H9 (cell line): ENCODE measurements at regions not wholly inside any gene's neighbourhood (a gene's known extent, or its start where the extent isn't known, plus 50 kb on each side); places are given as distances from the start of the nearest gene placed in this dataset.

Experiments
- DNase-seq: peaks from one replicate; pipeline ENCODE4 v3.0.0-alpha.2; 2017
- H2AFZ ChIP-seq: one replicate; pipeline ENCODE4 v1.6.1; 2013; ENCODE audit warnings: mild to moderate bottlenecking, low read length, control low read depth, moderate library complexity
- H2AK5ac ChIP-seq: 2 replicates; pipeline ENCODE4 v1.6.1; 2013; ENCODE audit warnings: low read length, control low read depth, mixed read lengths; ENCODE audit not compliant: insufficient read length
- H2BK120ac ChIP-seq: one replicate; pipeline ENCODE4 v1.6.1; 2013; ENCODE audit warnings: low read depth, mild to moderate bottlenecking, low read length, control low read depth, inconsistent platforms; ENCODE audit not compliant: poor library complexity, severe bottlenecking
- H2BK12ac ChIP-seq: 2 replicates; pipeline ENCODE4 v1.6.1; 2013; ENCODE audit warnings: low read length, control low read depth, mixed read lengths, low read depth; ENCODE audit not compliant: insufficient read length
- H2BK15ac ChIP-seq: 2 replicates; pipeline ENCODE4 v1.6.1; 2013; ENCODE audit warnings: low read depth, low read length, control low read depth
- H2BK20ac ChIP-seq: one replicate; pipeline ENCODE4 v1.6.1; 2013; ENCODE audit warnings: low read depth, mild to moderate bottlenecking, low read length, control low read depth, inconsistent platforms; ENCODE audit not compliant: poor library complexity, severe bottlenecking
- H2BK5ac ChIP-seq: 2 replicates; pipeline ENCODE4 v1.6.1; 2013; ENCODE audit warnings: low read length, control low read depth, mixed read lengths; ENCODE audit not compliant: insufficient read length
- H3K14ac ChIP-seq: 2 replicates; pipeline ENCODE4 v1.6.1; 2013; ENCODE audit warnings: low read length, control low read depth; ENCODE audit not compliant: insufficient read depth
- H3K18ac ChIP-seq: 2 replicates; pipeline ENCODE4 v1.6.1; 2013; ENCODE audit warnings: low read depth, mild to moderate bottlenecking, mixed read lengths, low read length, control low read depth; ENCODE audit not compliant: insufficient read length
- H3K23ac ChIP-seq: 2 replicates; pipeline ENCODE4 v1.6.1; 2013; ENCODE audit warnings: low read length, control low read depth, mixed read lengths, low read depth; ENCODE audit not compliant: insufficient read length
- H3K23me2 ChIP-seq: 2 replicates; pipeline ENCODE4 v1.6.1; 2013; ENCODE audit warnings: low read depth, mild to moderate bottlenecking, mixed read lengths, low read length, control low read depth; ENCODE audit not compliant: insufficient read length, poor library complexity, severe bottlenecking
- H3K27ac ChIP-seq: 2 replicates; pipeline ENCODE4 v1.5.1; 2013; ENCODE audit warnings: low read length, control low read depth, mixed read lengths, low read depth; ENCODE audit not compliant: insufficient read length
- H3K27me3 ChIP-seq: 2 replicates; pipeline ENCODE4 v1.6.1; 2013; ENCODE audit warnings: low read length, control low read depth, inconsistent platforms; ENCODE audit not compliant: insufficient read depth
- H3K4ac ChIP-seq: 2 replicates; pipeline ENCODE4 v1.6.1; 2013; ENCODE audit warnings: low read depth, mild to moderate bottlenecking, control low read depth, inconsistent platforms, low read length, moderate library complexity
- H3K4me1 ChIP-seq: 2 replicates; pipeline ENCODE4 v1.6.1; 2013; ENCODE audit warnings: low read length, control low read depth, inconsistent platforms; ENCODE audit not compliant: insufficient read depth
- H3K4me2 ChIP-seq: 2 replicates; pipeline ENCODE4 v1.6.1; 2013; ENCODE audit warnings: low read length, control low read depth, mixed read lengths; ENCODE audit not compliant: insufficient read length, insufficient read depth
- H3K56ac ChIP-seq: 2 replicates; pipeline ENCODE4 v1.6.1; 2013; ENCODE audit warnings: low read depth, mild to moderate bottlenecking, mixed read lengths, low read length, control low read depth; ENCODE audit not compliant: insufficient read length
- H3K79me1 ChIP-seq: 2 replicates; pipeline ENCODE4 v1.6.1; 2013; ENCODE audit warnings: low read depth, mild to moderate bottlenecking, moderate library complexity, low read length, control low read depth, inconsistent platforms; ENCODE audit not compliant: insufficient read depth, poor library complexity, severe bottlenecking
- H3K79me2 ChIP-seq: 2 replicates; pipeline ENCODE4 v1.6.1; 2013; ENCODE audit warnings: low read length, control low read depth, inconsistent platforms; ENCODE audit not compliant: insufficient read depth
- H3K9ac ChIP-seq: 2 replicates; pipeline ENCODE4 v1.6.1; 2013; ENCODE audit warnings: low read length, control low read depth, mixed read lengths; ENCODE audit not compliant: insufficient read length; ENCODE audit errors: extremely low read depth
- H3K9me3 ChIP-seq: one replicate; pipeline ENCODE4 v1.6.1; 2013; ENCODE audit warnings: low read depth, low read length, inconsistent platforms; ENCODE audit not compliant: control insufficient read depth
- H3T11ph ChIP-seq: one replicate; pipeline ENCODE4 v1.6.1; 2013; ENCODE audit warnings: mild to moderate bottlenecking, low read length, control low read depth, inconsistent platforms
- H4K20me1 ChIP-seq: one replicate; pipeline ENCODE4 v1.6.1; 2013; ENCODE audit not compliant: control insufficient read depth, insufficient read length, insufficient read depth
- H4K5ac ChIP-seq: 2 replicates; pipeline ENCODE4 v1.6.1; 2013; ENCODE audit warnings: low read depth, mild to moderate bottlenecking, mixed read lengths, low read length, control low read depth; ENCODE audit not compliant: insufficient read length
- H4K8ac ChIP-seq: replicated peaks from 2 replicates; pipeline ENCODE4 v1.6.1; 2013; ENCODE audit warnings: low read length, control low read depth, mixed read lengths, low read depth; ENCODE audit not compliant: insufficient read length
- H4K91ac ChIP-seq: 2 replicates; pipeline ENCODE4 v1.6.1; 2013; ENCODE audit warnings: low read depth, mild to moderate bottlenecking, moderate library complexity, mixed read lengths, low read length, control low read depth; ENCODE audit not compliant: insufficient read length
- H3K27ac Mint-ChIP-seq, 3 experiments: 2 replicates in 2 of 3; 3 replicates in 1 of 3; pipeline ENCODE4 v1.8.0; 2020 to 2021; ENCODE audit warnings: mixed read lengths in 3 of 3, mild to moderate bottlenecking in 1 of 3, moderate library complexity in 1 of 3
- H3K27me3 Mint-ChIP-seq: 2 replicates; pipeline ENCODE4 v1.8.0; 2021; ENCODE audit warnings: low read depth, mild to moderate bottlenecking, moderate library complexity, mixed read lengths
- H3K36me3 Mint-ChIP-seq, 3 experiments: 2 replicates in 2 of 3; 3 replicates in 1 of 3; pipeline ENCODE4 v1.8.0; 2020 to 2021; ENCODE audit warnings: low read depth in 3 of 3, mixed read lengths in 3 of 3; ENCODE audit not compliant: insufficient read depth in 1 of 3
- H3K4me1 Mint-ChIP-seq, 2 experiments: 2 replicates each; pipeline ENCODE4 v1.8.0; 2020; ENCODE audit warnings: mixed read lengths in 2 of 2
- H3K4me3 Mint-ChIP-seq, 2 experiments: 2 replicates in 1 of 2; 3 replicates in 1 of 2; pipeline ENCODE4 v1.8.0; 2020 to 2021; ENCODE audit warnings: mild to moderate bottlenecking in 2 of 2, mixed read lengths in 2 of 2, moderate library complexity in 1 of 2
- H3K9me3 Mint-ChIP-seq, 2 experiments: 2 replicates in 1 of 2; 3 replicates in 1 of 2; pipeline ENCODE4 v1.8.0; 2020; ENCODE audit warnings: mild to moderate bottlenecking in 2 of 2, mixed read lengths in 2 of 2, moderate library complexity in 1 of 2
- WGBS: extraction: QIAGEN DNeasy Blood & Tissue Kit; methylation state at CpG from one replicate; pipeline ENCODE4 v1.1.7; 2013; ENCODE audit warnings: missing lambda C conversion rate, low lambda C conversion rate, mixed read lengths; ENCODE audit not compliant: insufficient read length; ENCODE audit errors: extremely low coverage; 5-methylcytosine and 5-hydroxymethylcytosine counted together
- TF ChIP-seq, protein P1 (sequence below): fragments of 200-600 bp; sonication (generic); conservative IDR thresholded peaks from 3 replicates; pipeline ENCODE4 v1.8.0; 2021; ENCODE audit warnings: antibody characterized with exemption, mild to moderate bottlenecking

DNA sequence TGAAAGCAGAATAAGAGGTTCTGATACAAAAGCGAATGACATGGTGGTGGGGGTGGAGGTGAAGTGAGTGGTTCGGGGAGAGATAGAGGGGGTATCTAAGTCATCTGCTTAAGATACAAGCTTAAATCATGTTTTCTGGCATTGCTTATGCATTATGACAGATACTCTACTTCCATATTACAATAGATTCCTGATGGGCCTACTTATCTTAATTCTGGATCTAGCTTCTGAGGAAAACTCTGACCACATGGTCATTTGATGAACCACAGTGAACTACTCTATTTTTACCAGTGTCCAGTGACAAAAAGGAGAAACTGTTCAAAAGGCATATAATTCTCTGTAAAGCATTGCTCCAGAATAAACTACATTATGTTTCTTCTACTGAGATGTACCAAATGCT lies 673.7 kb upstream of the CCDC54 start:
- H3K4me1 Mint-ChIP-seq: peaks cover 10 to 11% of the 10 kb centered on the region in 2 experiments

More for the DNA sequence above, 673.7 kb upstream of the CCDC54 start:
- Histone ChIP-seq H4K91ac (no peak overlapping the region), H3K27me3 (no peaks in the 10 kb centered on the region), H2BK12ac (no peak overlapping the region), H2BK15ac (no peak overlapping the region), H2BK20ac (no peak overlapping the region), H3K56ac (no peak overlapping the region), H2BK120ac (no peak overlapping the region), H3K18ac (no peak overlapping the region), H4K8ac (no peak overlapping the region), H3K23me2 (no peaks in the 10 kb centered on the region), H3K27ac (no peak overlapping the region), H3K9ac (no peak overlapping the region), H3T11ph (no peak overlapping the region), H2AFZ (no peak overlapping the region), H3K23ac (no peak overlapping the region), H3K79me2 (0 out of 2 replicates have a peak, but pooled peaks cover 1% of the 10 kb centered on the region), H4K20me1 (no peaks in the 10 kb centered on the region), H2BK5ac (no peak overlapping the region), H3K79me1 (no peaks in the 10 kb centered on the region), H3K14ac (no peak overlapping the region), H3K4me2 (no peak overlapping the region), H2AK5ac (no peak overlapping the region), H3K9me3 (no peaks in the 10 kb centered on the region), H3K4me1 (0 out of 2 replicates have a peak, but pooled peaks cover 5% of the 10 kb centered on the region), H4K5ac (no peak overlapping the region), H3K4ac (no peak overlapping the region)
- H3K4me3 Mint-ChIP-seq: no peak overlapping the region
- no peaks in the 10 kb centered on the region for H3K9me3 Mint-ChIP-seq
- H3K27me3 Mint-ChIP-seq: no peaks in the 10 kb centered on the region
- H3K36me3 Mint-ChIP-seq: peaks cover 0 to 1% (median 0%) of the 10 kb centered on the region in 3 experiments; a peak in 1 of 7 replicates
- no peak for DNase-seq
- no CpG with 5 or more reads among the region's 2 CpGs for WGBS
- TF ChIP-seq, protein P1, sequence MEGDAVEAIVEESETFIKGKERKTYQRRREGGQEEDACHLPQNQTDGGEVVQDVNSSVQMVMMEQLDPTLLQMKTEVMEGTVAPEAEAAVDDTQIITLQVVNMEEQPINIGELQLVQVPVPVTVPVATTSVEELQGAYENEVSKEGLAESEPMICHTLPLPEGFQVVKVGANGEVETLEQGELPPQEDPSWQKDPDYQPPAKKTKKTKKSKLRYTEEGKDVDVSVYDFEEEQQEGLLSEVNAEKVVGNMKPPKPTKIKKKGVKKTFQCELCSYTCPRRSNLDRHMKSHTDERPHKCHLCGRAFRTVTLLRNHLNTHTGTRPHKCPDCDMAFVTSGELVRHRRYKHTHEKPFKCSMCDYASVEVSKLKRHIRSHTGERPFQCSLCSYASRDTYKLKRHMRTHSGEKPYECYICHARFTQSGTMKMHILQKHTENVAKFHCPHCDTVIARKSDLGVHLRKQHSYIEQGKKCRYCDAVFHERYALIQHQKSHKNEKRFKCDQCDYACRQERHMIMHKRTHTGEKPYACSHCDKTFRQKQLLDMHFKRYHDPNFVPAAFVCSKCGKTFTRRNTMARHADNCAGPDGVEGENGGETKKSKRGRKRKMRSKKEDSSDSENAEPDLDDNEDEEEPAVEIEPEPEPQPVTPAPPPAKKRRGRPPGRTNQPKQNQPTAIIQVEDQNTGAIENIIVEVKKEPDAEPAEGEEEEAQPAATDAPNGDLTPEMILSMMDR: no peak
- H3K27ac Mint-ChIP-seq: no peak overlapping the region
